ENCODE measurements at regions not wholly inside any gene's neighbourhood (a gene's known extent, or its start where the extent isn't known, plus 50 kb on each side); places are given as distances from the start of the nearest gene placed in this dataset.

DNA sequence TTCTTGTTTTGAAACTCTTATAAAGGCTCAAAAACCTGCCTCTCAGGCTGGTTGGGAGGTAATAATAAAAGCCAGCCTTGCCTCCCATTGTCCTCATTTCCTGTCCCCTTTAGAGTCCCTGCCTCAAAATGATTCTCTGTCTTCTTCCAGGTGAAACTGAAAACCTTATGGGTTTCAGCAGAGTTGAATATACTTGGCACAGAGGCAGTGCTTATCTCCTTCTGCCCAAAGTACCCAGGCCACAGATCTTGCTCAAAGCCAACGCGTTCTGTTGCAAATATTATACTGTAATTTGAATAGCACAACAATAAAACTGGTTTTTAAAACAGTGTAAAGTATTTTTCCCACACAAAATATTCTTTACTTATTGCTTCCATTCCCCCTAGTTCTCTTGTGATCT is 183.1 kb upstream of the GIMD1 start:
- TF ChIP-seq, protein P1, sequence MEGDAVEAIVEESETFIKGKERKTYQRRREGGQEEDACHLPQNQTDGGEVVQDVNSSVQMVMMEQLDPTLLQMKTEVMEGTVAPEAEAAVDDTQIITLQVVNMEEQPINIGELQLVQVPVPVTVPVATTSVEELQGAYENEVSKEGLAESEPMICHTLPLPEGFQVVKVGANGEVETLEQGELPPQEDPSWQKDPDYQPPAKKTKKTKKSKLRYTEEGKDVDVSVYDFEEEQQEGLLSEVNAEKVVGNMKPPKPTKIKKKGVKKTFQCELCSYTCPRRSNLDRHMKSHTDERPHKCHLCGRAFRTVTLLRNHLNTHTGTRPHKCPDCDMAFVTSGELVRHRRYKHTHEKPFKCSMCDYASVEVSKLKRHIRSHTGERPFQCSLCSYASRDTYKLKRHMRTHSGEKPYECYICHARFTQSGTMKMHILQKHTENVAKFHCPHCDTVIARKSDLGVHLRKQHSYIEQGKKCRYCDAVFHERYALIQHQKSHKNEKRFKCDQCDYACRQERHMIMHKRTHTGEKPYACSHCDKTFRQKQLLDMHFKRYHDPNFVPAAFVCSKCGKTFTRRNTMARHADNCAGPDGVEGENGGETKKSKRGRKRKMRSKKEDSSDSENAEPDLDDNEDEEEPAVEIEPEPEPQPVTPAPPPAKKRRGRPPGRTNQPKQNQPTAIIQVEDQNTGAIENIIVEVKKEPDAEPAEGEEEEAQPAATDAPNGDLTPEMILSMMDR (conservative IDR thresholded peaks at IDR 0.05 in 1 of 2, IDR thresholded peaks at IDR 0.05 in 1 of 2; ENCODE audit: extremely low read depth in 1 of 2, insufficient read depth in 1 of 2, low read depth in 1 of 2, low read length in 2 of 2) = no peak
- no peak for TF ChIP-seq EZH2 (IDR thresholded peaks at IDR 0.05; ENCODE audit: borderline replicate concordance, low read length)

Measured in mammary epithelial cell (primary cell).